Activated T-helper 2 cell treated with anti-CD3 and anti-CD28 coated beads, Interferon-gamma antibody, Interleukin-2, Interleukin-4, amounts not matched to agents 10 μg/mL and 5 μg/mL and 100 μg/mL, durations not matched to agents 14 hours and 24 hours and 36 hours (primary cell): ENCODE measurements at regions not wholly inside any gene's neighbourhood (a gene's known extent, or its start where the extent isn't known, plus 50 kb on each side); places are given as distances from the start of the nearest gene placed in this dataset.

Experiments used
- DNase-seq: peaks from one replicate; pipeline ENCODE4 v3.0.0; 2021; ENCODE audit warnings: low spot score
- H3K27ac Mint-ChIP-seq: one replicate; pipeline ENCODE4 v1.8.0; 2021; ENCODE audit warnings: mixed read lengths
- H3K27me3 Mint-ChIP-seq: one replicate; pipeline ENCODE4 v1.8.0; 2021; ENCODE audit warnings: low read depth, mixed read lengths
- H3K36me3 Mint-ChIP-seq: one replicate; pipeline ENCODE4 v1.8.0; 2021; ENCODE audit warnings: low read depth, mixed read lengths
- H3K4me1 Mint-ChIP-seq: one replicate; pipeline ENCODE4 v1.8.0; 2021; ENCODE audit warnings: low read depth, mixed read lengths
- H3K4me3 Mint-ChIP-seq: one replicate; pipeline ENCODE4 v1.8.0; 2021; ENCODE audit warnings: low read depth, mild to moderate bottlenecking, moderate library complexity, mixed read lengths
- H3K9me3 Mint-ChIP-seq: one replicate; pipeline ENCODE4 v1.8.0; 2021; ENCODE audit warnings: mixed read lengths
- intact Hi-C: fragments of 100-400 bp; cut with micrococcal nuclease; formaldehyde crosslinking; loops from one replicate; pipeline ENCODE4 v1.15.1; 2023

GRCh38 chr4:115759231-115759630 is 645.8 kb upstream of the NDST4 start:
- Mint-ChIP-seq H3K27me3 (no peaks in the 10 kb centered on the region), H3K4me3 (no peak overlapping the region), H3K27ac (no peak overlapping the region), H3K36me3 (no peaks in the 10 kb centered on the region), H3K9me3 (peaks cover 4% of the 10 kb centered on the region), H3K4me1 (no peaks in the 10 kb centered on the region)
- DNase-seq, result no peak
- intact Hi-C loops, result no loop called here

- intact Hi-C loops, result no loop called here
- Mint-ChIP-seq H3K4me3 (no peak overlapping the region), H3K27ac (no peak overlapping the region), H3K36me3 (no peaks in the 10 kb centered on the region), H3K9me3 (peaks cover 10% of the 10 kb centered on the region), H3K27me3 (no peaks in the 10 kb centered on the region), H3K4me1 (no peaks in the 10 kb centered on the region)
- no peak for DNase-seq
These were observed 636.0 kb upstream of the NDST4 start for GRCh38 chr4:115749404-115749803.

- Mint-ChIP-seq H3K4me1 (no peaks in the 10 kb centered on the region), H3K27ac (no peak overlapping the region), H3K4me3 (no peak overlapping the region), H3K36me3 (no peaks in the 10 kb centered on the region), H3K9me3 (no peaks in the 10 kb centered on the region), H3K27me3 (no peaks in the 10 kb centered on the region)
- intact Hi-C loops, result no loop called here
- DNase-seq, result no peak
These were observed 627.4 kb upstream of the NDST4 start for GRCh38 chr4:115740806-115741205.

- H3K27me3 Mint-ChIP-seq, result no peaks in the 10 kb centered on the region
- DNase-seq, result no peak
- no peak overlapping the region for H3K27ac Mint-ChIP-seq
- no peak overlapping the region for H3K4me3 Mint-ChIP-seq
- H3K4me1 Mint-ChIP-seq, result no peaks in the 10 kb centered on the region
- no peaks in the 10 kb centered on the region for H3K36me3 Mint-ChIP-seq
- H3K9me3 Mint-ChIP-seq, result peaks cover 11% of the 10 kb centered on the region
- intact Hi-C loops, result no loop called here
These were observed 616.4 kb upstream of the NDST4 start for GRCh38 chr4:115729739-115730266.

- intact Hi-C loops, result no loop called here
- Mint-ChIP-seq H3K4me1 (no peaks in the 10 kb centered on the region), H3K27me3 (no peaks in the 10 kb centered on the region), H3K36me3 (no peaks in the 10 kb centered on the region), H3K4me3 (no peak overlapping the region), H3K27ac (no peak overlapping the region), H3K9me3 (no peaks in the 10 kb centered on the region)
- no peak for DNase-seq
These were observed 610.2 kb upstream of the NDST4 start for GRCh38 chr4:115723621-115724020.

GRCh38 chr4:115720611-115721010 is 607.2 kb upstream of the NDST4 start:
- intact Hi-C loops, result no loop called here
- H3K4me3 Mint-ChIP-seq, result no peak overlapping the region
- no peak for DNase-seq
- H3K27ac Mint-ChIP-seq, result no peak overlapping the region
- H3K27me3 Mint-ChIP-seq, result no peaks in the 10 kb centered on the region
- H3K4me1 Mint-ChIP-seq, result no peaks in the 10 kb centered on the region
- H3K36me3 Mint-ChIP-seq, result no peaks in the 10 kb centered on the region
- H3K9me3 Mint-ChIP-seq, result no peaks in the 10 kb centered on the region

- Mint-ChIP-seq H3K9me3 (no peaks in the 10 kb centered on the region), H3K27me3 (no peaks in the 10 kb centered on the region), H3K4me3 (no peak overlapping the region), H3K27ac (no peak overlapping the region), H3K4me1 (no peaks in the 10 kb centered on the region), H3K36me3 (no peaks in the 10 kb centered on the region)
- no peak for DNase-seq
- intact Hi-C loops, result no loop called here
These were observed 598.2 kb upstream of the NDST4 start for GRCh38 chr4:115711575-115711974.

GRCh38 chr4:115688961-115689360 is 575.5 kb upstream of the NDST4 start:
- no peak for DNase-seq
- intact Hi-C loops, result no loop called here
- no peaks in the 10 kb centered on the region for H3K27me3 Mint-ChIP-seq
- H3K36me3 Mint-ChIP-seq, result no peaks in the 10 kb centered on the region
- no peaks in the 10 kb centered on the region for H3K4me1 Mint-ChIP-seq
- peaks cover 5% of the 10 kb centered on the region for H3K9me3 Mint-ChIP-seq
- H3K27ac Mint-ChIP-seq, result no peak overlapping the region
- H3K4me3 Mint-ChIP-seq, result no peak overlapping the region

- H3K4me1 Mint-ChIP-seq, result no peaks in the 10 kb centered on the region
- no peak for DNase-seq
- H3K9me3 Mint-ChIP-seq, result peaks cover 5% of the 10 kb centered on the region
- H3K4me3 Mint-ChIP-seq, result no peak overlapping the region
- intact Hi-C loops, result no loop called here
- H3K27ac Mint-ChIP-seq, result no peak overlapping the region
- no peaks in the 10 kb centered on the region for H3K27me3 Mint-ChIP-seq
- no peaks in the 10 kb centered on the region for H3K36me3 Mint-ChIP-seq
These were observed 573.8 kb upstream of the NDST4 start for GRCh38 chr4:115687052-115687755.

- peaks cover 5% of the 10 kb centered on the region for H3K9me3 Mint-ChIP-seq
- H3K27me3 Mint-ChIP-seq, result no peaks in the 10 kb centered on the region
- H3K27ac Mint-ChIP-seq, result no peak overlapping the region
- intact Hi-C loops, result no loop called here
- no peaks in the 10 kb centered on the region for H3K36me3 Mint-ChIP-seq
- H3K4me1 Mint-ChIP-seq, result no peaks in the 10 kb centered on the region
- DNase-seq, result no peak
- no peak overlapping the region for H3K4me3 Mint-ChIP-seq
These were observed 565.1 kb upstream of the NDST4 start for GRCh38 chr4:115678425-115678941.

GRCh38 chr4:115675719-115676118 is 562.3 kb upstream of the NDST4 start:
- Mint-ChIP-seq H3K27me3 (no peaks in the 10 kb centered on the region), H3K9me3 (peaks cover 5% of the 10 kb centered on the region), H3K4me3 (no peak overlapping the region), H3K4me1 (no peaks in the 10 kb centered on the region), H3K27ac (no peak overlapping the region), H3K36me3 (no peaks in the 10 kb centered on the region)
- no peak for DNase-seq
- intact Hi-C loops, result no loop called here

GRCh38 chr4:115674485-115674884 is 561.1 kb upstream of the NDST4 start:
- H3K9me3 Mint-ChIP-seq, result peaks cover 5% of the 10 kb centered on the region
- no peak overlapping the region for H3K4me3 Mint-ChIP-seq
- intact Hi-C loops, result no loop called here
- H3K4me1 Mint-ChIP-seq, result no peaks in the 10 kb centered on the region
- no peak overlapping the region for H3K27ac Mint-ChIP-seq
- DNase-seq, result no peak
- H3K27me3 Mint-ChIP-seq, result no peaks in the 10 kb centered on the region
- H3K36me3 Mint-ChIP-seq, result no peaks in the 10 kb centered on the region

- DNase-seq, result no peak
- H3K4me3 Mint-ChIP-seq, result no peak overlapping the region
- intact Hi-C loops, result no loop called here
- no peaks in the 10 kb centered on the region for H3K36me3 Mint-ChIP-seq
- no peaks in the 10 kb centered on the region for H3K4me1 Mint-ChIP-seq
- no peaks in the 10 kb centered on the region for H3K9me3 Mint-ChIP-seq
- no peaks in the 10 kb centered on the region for H3K27me3 Mint-ChIP-seq
- H3K27ac Mint-ChIP-seq, result no peak overlapping the region
These were observed 558.2 kb upstream of the NDST4 start for GRCh38 chr4:115671581-115671980.
